Eye (tissue), 1 donor: ENCODE measurements at regions not wholly inside any gene's neighbourhood (a gene's known extent, or its start where the extent isn't known, plus 50 kb on each side); places are given as distances from the start of the nearest gene placed in this dataset.

Experiments used
- DNase-seq: peaks from one replicate; pipeline ENCODE4 v3.0.0-alpha.2; 2015

- no peak for DNase-seq
Observed at GRCh38 chr6:108780784-108781183, 67.4 kb upstream of the ARMC2 start.

- peak; percentile 20 for DNase-seq
Observed at GRCh38 chr6:108781419-108782100, 66.7 kb upstream of the ARMC2 start.

GRCh38 chr6:108782179-108783041 lies 65.8 kb upstream of the ARMC2 start:
- peak; percentile 88 for DNase-seq

GRCh38 chr6:108785653-108786052 lies 62.6 kb upstream of the ARMC2 start:
- no peak for DNase-seq

GRCh38 chr6:108788416-108788815 lies 59.8 kb upstream of the ARMC2 start:
- no peak for DNase-seq

- DNase-seq = no peak
Observed at GRCh38 chr6:108789475-108789874, 58.7 kb upstream of the ARMC2 start.

GRCh38 chr6:108791700-108792099 lies 56.5 kb upstream of the ARMC2 start:
- no peak for DNase-seq

GRCh38 chr6:108793516-108794251 lies 54.5 kb upstream of the ARMC2 start:
- DNase-seq = no peak

GRCh38 chr6:108795122-108795521 lies 53.1 kb upstream of the ARMC2 start:
- no peak for DNase-seq

- no peak for DNase-seq
Observed at GRCh38 chr6:108795814-108796213, 52.4 kb upstream of the ARMC2 start.

- DNase-seq = no peak
Observed at GRCh38 chr6:108796875-108797274, 51.3 kb upstream of the ARMC2 start.

GRCh38 chr6:108797951-108798669 lies 50.1 kb upstream of the ARMC2 start:
- DNase-seq = peak; percentile 45
